ENCODE measurements at regions not wholly inside any gene's neighbourhood (a gene's known extent, or its start where the extent isn't known, plus 50 kb on each side); places are given as distances from the start of the nearest gene placed in this dataset.
"Not testable (repeated sequence)": the region's sequence is repeated elsewhere in the genome, so short reads cannot be mapped to it uniquely, and the experiment has no call there.

DNA sequence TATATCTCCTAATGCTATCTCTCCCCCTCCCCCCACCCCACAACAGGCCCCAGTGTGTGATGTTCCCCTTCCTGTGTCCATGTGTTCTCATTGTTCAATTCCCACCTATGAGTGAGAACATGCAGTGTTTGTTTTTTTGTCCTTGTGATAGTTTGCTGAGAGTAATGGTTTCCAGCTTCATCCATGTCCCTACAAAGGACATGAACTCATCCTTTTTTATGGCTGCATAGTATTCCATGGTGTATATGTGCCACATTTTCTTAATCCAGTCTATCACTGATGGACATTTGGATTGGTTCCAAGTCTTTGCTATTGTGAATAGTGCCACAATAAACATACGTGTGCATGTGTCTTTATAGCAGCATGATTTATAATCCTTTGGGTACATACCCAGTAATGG is 181.6 kb upstream of the XIST start:
- TF ChIP-seq, protein P1, sequence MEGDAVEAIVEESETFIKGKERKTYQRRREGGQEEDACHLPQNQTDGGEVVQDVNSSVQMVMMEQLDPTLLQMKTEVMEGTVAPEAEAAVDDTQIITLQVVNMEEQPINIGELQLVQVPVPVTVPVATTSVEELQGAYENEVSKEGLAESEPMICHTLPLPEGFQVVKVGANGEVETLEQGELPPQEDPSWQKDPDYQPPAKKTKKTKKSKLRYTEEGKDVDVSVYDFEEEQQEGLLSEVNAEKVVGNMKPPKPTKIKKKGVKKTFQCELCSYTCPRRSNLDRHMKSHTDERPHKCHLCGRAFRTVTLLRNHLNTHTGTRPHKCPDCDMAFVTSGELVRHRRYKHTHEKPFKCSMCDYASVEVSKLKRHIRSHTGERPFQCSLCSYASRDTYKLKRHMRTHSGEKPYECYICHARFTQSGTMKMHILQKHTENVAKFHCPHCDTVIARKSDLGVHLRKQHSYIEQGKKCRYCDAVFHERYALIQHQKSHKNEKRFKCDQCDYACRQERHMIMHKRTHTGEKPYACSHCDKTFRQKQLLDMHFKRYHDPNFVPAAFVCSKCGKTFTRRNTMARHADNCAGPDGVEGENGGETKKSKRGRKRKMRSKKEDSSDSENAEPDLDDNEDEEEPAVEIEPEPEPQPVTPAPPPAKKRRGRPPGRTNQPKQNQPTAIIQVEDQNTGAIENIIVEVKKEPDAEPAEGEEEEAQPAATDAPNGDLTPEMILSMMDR (IDR thresholded peaks at IDR 0.05), result not testable (repeated sequence)
- not testable (repeated sequence) for TF ChIP-seq POLR2A (IDR thresholded peaks at IDR 0.05)
